ENCODE measurements at regions not wholly inside any gene's neighbourhood (a gene's known extent, or its start where the extent isn't known, plus 50 kb on each side); places are given as distances from the start of the nearest gene placed in this dataset.
"Not testable (repeated sequence)": the region's sequence is repeated elsewhere in the genome, so short reads cannot be mapped to it uniquely, and the experiment has no call there.

- ATAC-seq (no peak), DNase-seq (no peak)
- peaks cover 8% of the 10 kb centered on the region for H3K27me3 Mint-ChIP-seq
- no peak overlapping the region for H3K27ac Mint-ChIP-seq
- H3K4me3 Mint-ChIP-seq = no peak overlapping the region
- H3K4me1 Mint-ChIP-seq = no peaks in the 10 kb centered on the region
- no peaks in the 10 kb centered on the region for H3K9me3 Mint-ChIP-seq
These were observed 146.1 kb upstream of the POGK start for GRCh38 chr1:166693158-166693557.

GRCh38 chr1:166693673-166694297, 145.5 kb upstream of the POGK start:
- Mint-ChIP-seq H3K4me1 (no peaks in the 10 kb centered on the region), H3K9me3 (no peaks in the 10 kb centered on the region), H3K27ac (no peak overlapping the region), H3K4me3 (no peak overlapping the region), H3K27me3 (peaks cover 9% of the 10 kb centered on the region)
- DNase-seq (no peak), ATAC-seq (no peak)

- DNase-seq = no peak
- peaks cover 17% of the 10 kb centered on the region for H3K27me3 Mint-ChIP-seq
- no peak for ATAC-seq
- H3K4me3 Mint-ChIP-seq = no peak overlapping the region
- H3K27ac Mint-ChIP-seq = no peak overlapping the region
- H3K9me3 Mint-ChIP-seq = no peaks in the 10 kb centered on the region
- H3K4me1 Mint-ChIP-seq = no peaks in the 10 kb centered on the region
These were observed 144.2 kb upstream of the POGK start for GRCh38 chr1:166695115-166695514.

GRCh38 chr1:166695834-166696233, 143.4 kb upstream of the POGK start:
- not testable (repeated sequence) for H3K4me3 Mint-ChIP-seq, H3K4me1 Mint-ChIP-seq, H3K27ac Mint-ChIP-seq, DNase-seq, ATAC-seq, H3K9me3 Mint-ChIP-seq
- H3K27me3 Mint-ChIP-seq = peaks cover 23% of the 10 kb centered on the region

- Mint-ChIP-seq H3K27me3 (peaks cover 31% of the 10 kb centered on the region), H3K9me3 (no peaks in the 10 kb centered on the region), H3K4me1 (no peaks in the 10 kb centered on the region), H3K4me3 (no peak overlapping the region), H3K27ac (no peak overlapping the region)
- ATAC-seq (no peak), DNase-seq (no peak)
These were observed 140.5 kb upstream of the POGK start for GRCh38 chr1:166698771-166699170.

GRCh38 chr1:166699613-166700012, 139.7 kb upstream of the POGK start:
- Mint-ChIP-seq H3K9me3 (no peaks in the 10 kb centered on the region), H3K27me3 (peaks cover 37% of the 10 kb centered on the region)

GRCh38 chr1:166700696-166701095, 138.6 kb upstream of the POGK start:
- H3K4me1 Mint-ChIP-seq = no peaks in the 10 kb centered on the region
- H3K27ac Mint-ChIP-seq = no peak overlapping the region
- no peak for DNase-seq
- no peak overlapping the region for H3K4me3 Mint-ChIP-seq
- no peak for ATAC-seq
- peaks cover 37% of the 10 kb centered on the region for H3K27me3 Mint-ChIP-seq
- H3K9me3 Mint-ChIP-seq = no peaks in the 10 kb centered on the region

More at GRCh38 chr1:166699613-166700012, 139.7 kb upstream of the POGK start:
- Mint-ChIP-seq H3K4me1 (no peaks in the 10 kb centered on the region), H3K27ac (no peak overlapping the region), H3K4me3 (no peak overlapping the region)
- ATAC-seq (no peak), DNase-seq (no peak)

GRCh38 chr1:166701603-166702100, 137.6 kb upstream of the POGK start:
- ATAC-seq (no peak), DNase-seq (no peak)
- H3K27me3 Mint-ChIP-seq = peaks cover 37% of the 10 kb centered on the region
- H3K27ac Mint-ChIP-seq = no peak overlapping the region
- no peaks in the 10 kb centered on the region for H3K9me3 Mint-ChIP-seq
- H3K4me3 Mint-ChIP-seq = no peak overlapping the region
- no peaks in the 10 kb centered on the region for H3K4me1 Mint-ChIP-seq

GRCh38 chr1:166703141-166703540, 136.1 kb upstream of the POGK start:
- Mint-ChIP-seq H3K4me3 (no peak overlapping the region), H3K9me3 (peaks cover 0 to 2% of the 10 kb centered on the region in 2 donors), H3K27ac (no peak overlapping the region), H3K27me3 (peaks cover 39% of the 10 kb centered on the region), H3K4me1 (no peaks in the 10 kb centered on the region)
- DNase-seq = no peak
- no peak for ATAC-seq

- H3K4me1 Mint-ChIP-seq = no peaks in the 10 kb centered on the region
- no peak overlapping the region for H3K27ac Mint-ChIP-seq
- ATAC-seq (no peak), DNase-seq (no peak)
- peaks cover 44% of the 10 kb centered on the region for H3K27me3 Mint-ChIP-seq
- H3K4me3 Mint-ChIP-seq = no peak overlapping the region
- peaks cover 0 to 5% of the 10 kb centered on the region in 2 donors for H3K9me3 Mint-ChIP-seq
These were observed 135.4 kb upstream of the POGK start for GRCh38 chr1:166703726-166704462.

- Mint-ChIP-seq H3K4me1 (no peaks in the 10 kb centered on the region), H3K9me3 (peaks cover 0 to 5% of the 10 kb centered on the region in 2 donors), H3K27me3 (peaks cover 38% of the 10 kb centered on the region), H3K27ac (no peak overlapping the region), H3K4me3 (no peak overlapping the region)
- DNase-seq = no peak
- no peak for ATAC-seq
These were observed 133.6 kb upstream of the POGK start for GRCh38 chr1:166705376-166706289.

- Mint-ChIP-seq H3K9me3 (peaks cover 4 to 14% of the 10 kb centered on the region in 2 donors), H3K27ac (no peak overlapping the region), H3K4me1 (no peaks in the 10 kb centered on the region), H3K4me3 (no peak overlapping the region), H3K27me3 (peaks cover 7% of the 10 kb centered on the region)
- ATAC-seq = no peak
- no peak for DNase-seq
These were observed 122.7 kb upstream of the POGK start for GRCh38 chr1:166716620-166717019.

- Mint-ChIP-seq H3K27ac (no peak overlapping the region), H3K4me3 (no peak overlapping the region), H3K27me3 (peaks cover 5% of the 10 kb centered on the region), H3K9me3 (peaks cover 5 to 8% of the 10 kb centered on the region in 2 donors), H3K4me1 (no peaks in the 10 kb centered on the region)
- DNase-seq (no peak), ATAC-seq (no peak)
These were observed 118.1 kb upstream of the POGK start for GRCh38 chr1:166721145-166721544.

- Mint-ChIP-seq H3K27me3 (peaks cover 15% of the 10 kb centered on the region), H3K4me3 (no peak overlapping the region), H3K27ac (no peak overlapping the region), H3K4me1 (no peaks in the 10 kb centered on the region), H3K9me3 (peaks cover 7 to 31% of the 10 kb centered on the region in 2 donors)
- no peak for DNase-seq
- no peak for ATAC-seq
These were observed 108.9 kb upstream of the POGK start for GRCh38 chr1:166730299-166730888.

- Mint-ChIP-seq H3K9me3 (no peaks in the 10 kb centered on the region), H3K27ac (no peak overlapping the region), H3K27me3 (no peaks in the 10 kb centered on the region), H3K4me1 (no peaks in the 10 kb centered on the region), H3K4me3 (no peak overlapping the region)
- no peak for DNase-seq
- no peak for ATAC-seq
These were observed 101.1 kb upstream of the POGK start for GRCh38 chr1:166738140-166738539.

All from stimulated activated naive CD8-positive, alpha-beta T cell treated with anti-CD3 and anti-CD28 coated beads, Interleukin-15, amount 100 ng/mL, for 72 hours (primary cell).